PC-3 (cell line): ENCODE measurements at regions not wholly inside any gene's neighbourhood (a gene's known extent, or its start where the extent isn't known, plus 50 kb on each side); places are given as distances from the start of the nearest gene placed in this dataset.

Source experiments
- ATAC-seq: fragments of 200-7000 bp; cut with Tn5 transposase; 2 replicates; pipeline ENCODE4 v1.9.1; 2020; ENCODE audit warnings: mild to moderate bottlenecking, moderate library complexity
- BruUV-seq: library from RNA; stranded (reverse); fragments of 400-500 nt; replicated peaks from 2 replicates; lab custom pipeline; 2021; lab: Mats Ljungman, UMichigan
- CTCF ChIA-PET: fragments of 300-600 bp; sonication (Branson Sonifier 250); formaldehyde crosslinking; loops from one replicate; lab custom pipeline; 2022; ENCODE audit warnings: antibody characterized with exemption; lab: Charles Lee
- POLR2A ChIA-PET: fragments of 300-600 bp; sonication (Branson Sonifier 250); formaldehyde crosslinking; loops from one replicate; lab custom pipeline; 2022; ENCODE audit warnings: antibody characterized with exemption; ENCODE audit not compliant: unreplicated experiment; lab: Charles Lee
- DNase-seq: peaks from one replicate; pipeline ENCODE4 v3.0.0-alpha.2; 2015
- H2AFZ ChIP-seq: fragments of 300-600 bp; sonication (generic); 2 replicates; pipeline ENCODE4 v1.6.0; 2016; ENCODE audit warnings: antibody characterized with exemption, low read length
- H3F3A ChIP-seq: fragments of 300-600 bp; sonication (generic); one replicate; pipeline ENCODE4 v1.6.0; 2017; ENCODE audit warnings: antibody characterized with exemption, low read length, control low read depth, mild to moderate bottlenecking; ENCODE audit not compliant: unreplicated experiment
- H3K27ac ChIP-seq: fragments of 300-600 bp; sonication (generic); 2 replicates; pipeline ENCODE4 v1.5.1; 2016; ENCODE audit warnings: mild to moderate bottlenecking, low read length
- H3K27me3 ChIP-seq: fragments of 300-600 bp; sonication (generic); 2 replicates; pipeline ENCODE4 v1.6.1; 2016; ENCODE audit warnings: low read length, mixed read lengths
- H3K36me3 ChIP-seq: fragments of 300-600 bp; sonication (generic); 2 replicates; pipeline ENCODE4 v1.6.1; 2016; ENCODE audit warnings: low read depth, mixed run types, low read length, mixed read lengths
- H3K4me1 ChIP-seq: fragments of 300-600 bp; sonication (generic); 2 replicates; pipeline ENCODE4 v1.5.1; 2016; ENCODE audit warnings: low read length; ENCODE audit not compliant: insufficient read depth
- H3K4me2 ChIP-seq: fragments of 300-600 bp; sonication (generic); 2 replicates; pipeline ENCODE4 v1.6.0; 2016; ENCODE audit warnings: low read length
- H3K4me3 ChIP-seq: fragments of 300-600 bp; sonication (generic); 2 replicates; pipeline ENCODE4 v1.5.1; 2016; ENCODE audit warnings: mild to moderate bottlenecking, low read length, mixed read lengths
- H3K79me2 ChIP-seq: fragments of 300-600 bp; sonication (generic); 2 replicates; pipeline ENCODE4 v1.6.1; 2017; ENCODE audit warnings: low read length, mixed read lengths
- H3K9ac ChIP-seq: fragments of 300-600 bp; sonication (generic); 2 replicates; pipeline ENCODE4 v1.6.0; 2016; ENCODE audit warnings: mild to moderate bottlenecking, low read length
- H3K9me2 ChIP-seq: fragments of 300-600 bp; sonication (generic); replicated peaks from 2 replicates; pipeline ENCODE4 v1.6.1; 2016; ENCODE audit warnings: mixed run types, low read length, mixed read lengths
- H3K9me3 ChIP-seq: fragments of 300-600 bp; sonication (generic); 2 replicates; pipeline ENCODE4 v1.6.1; 2016; ENCODE audit warnings: low read length, mixed read lengths
- H4K20me1 ChIP-seq: fragments of 300-600 bp; sonication (generic); 2 replicates; pipeline ENCODE4 v1.6.1; 2016; ENCODE audit warnings: low read length, mixed read lengths
- CTCF ChIP-seq: fragments of 300-600 bp; sonication (generic); conservative IDR thresholded peaks from 2 replicates; pipeline ENCODE4 v1.5.1; 2017; ENCODE audit warnings: antibody characterized with exemption, low read depth, mild to moderate bottlenecking, low read length
- EZH2 ChIP-seq: fragments of 300-600 bp; sonication (generic); IDR thresholded peaks from one replicate; pipeline ENCODE4 v1.6.1; 2017; ENCODE audit warnings: antibody characterized with exemption, mild to moderate bottlenecking, low read length; ENCODE audit not compliant: unreplicated experiment
- EZH2phosphoT487 ChIP-seq: fragments of 300-600 bp; sonication (generic); IDR thresholded peaks from 2 replicates; pipeline ENCODE4 v1.6.1; 2018; ENCODE audit warnings: mild to moderate bottlenecking, antibody characterized with exemption, low read length, borderline replicate concordance
- intact Hi-C: fragments of 100-400 bp; cut with micrococcal nuclease; formaldehyde crosslinking; loops from 2 replicates; pipeline ENCODE4 v1.9.0; 2023

GRCh38 chr4:10172278-10172921 is 55.8 kb upstream of the WDR1 start:
- Histone ChIP-seq H2AFZ (no peak overlapping the region), H3K9me2 (no peaks in the 10 kb centered on the region), H3K4me1 (no peaks in the 10 kb centered on the region), H3K27me3 (0 out of 2 replicates have a peak, but pooled peaks cover 3% of the 10 kb centered on the region), H4K20me1 (no peaks in the 10 kb centered on the region), H3K4me3 (no peak overlapping the region), H3K36me3 (no peaks in the 10 kb centered on the region), H3F3A (no peaks in the 10 kb centered on the region), H3K9ac (no peak overlapping the region), H3K9me3 (no peaks in the 10 kb centered on the region), H3K27ac (no peak overlapping the region), H3K79me2 (no peaks in the 10 kb centered on the region), H3K4me2 (no peak overlapping the region)
- intact Hi-C loops: no loop called here
- TF ChIP-seq EZH2 (no peak), EZH2phosphoT487 (no peak), CTCF (no peak)
- ChIA-PET CTCF (no interaction called here), POLR2A (no interaction called here)
- DNase-seq: no peak
- BruUV-seq: no TSS peak
- no peak for ATAC-seq

- no TSS peak for BruUV-seq
- ChIA-PET CTCF (no interaction called here), POLR2A (no interaction called here)
- Histone ChIP-seq H3K36me3 (no peaks in the 10 kb centered on the region), H3K9me2 (no peaks in the 10 kb centered on the region), H3K79me2 (no peaks in the 10 kb centered on the region), H3K4me2 (no peak overlapping the region), H2AFZ (no peak overlapping the region), H3K9me3 (no peaks in the 10 kb centered on the region), H3K27ac (no peak overlapping the region), H4K20me1 (no peaks in the 10 kb centered on the region), H3K4me3 (no peak overlapping the region), H3K27me3 (0 out of 2 replicates have a peak, but pooled peaks cover 11% of the 10 kb centered on the region), H3F3A (no peaks in the 10 kb centered on the region), H3K4me1 (no peaks in the 10 kb centered on the region), H3K9ac (no peak overlapping the region)
- DNase-seq (no peak), ATAC-seq (no peak)
- intact Hi-C loops: no loop called here
- no peak for TF ChIP-seq CTCF
- TF ChIP-seq EZH2phosphoT487: no peak
- TF ChIP-seq EZH2: no peak
Observed at GRCh38 chr4:10171055-10171454, 54.5 kb upstream of the WDR1 start.

- TF ChIP-seq CTCF (no peak), EZH2phosphoT487 (no peak), EZH2 (no peak)
- no peaks in the 10 kb centered on the region for H3K79me2 ChIP-seq
- H3F3A ChIP-seq: no peaks in the 10 kb centered on the region
- ATAC-seq (no peak), DNase-seq (no peak)
- H3K9me2 ChIP-seq: no peaks in the 10 kb centered on the region
- no peaks in the 10 kb centered on the region for H3K9me3 ChIP-seq
- H3K4me1 ChIP-seq: no peaks in the 10 kb centered on the region
- POLR2A ChIA-PET: no interaction called here
- no TSS peak for BruUV-seq
- no peak overlapping the region for H3K27ac ChIP-seq
- H3K4me3 ChIP-seq: no peak overlapping the region
- H3K4me2 ChIP-seq: no peak overlapping the region
- H2AFZ ChIP-seq: no peak overlapping the region
- peaks cover 11% of the 10 kb centered on the region; the same call in 1 of the 2 replicates for H3K27me3 ChIP-seq
- no peaks in the 10 kb centered on the region for H3K36me3 ChIP-seq
- no peaks in the 10 kb centered on the region for H4K20me1 ChIP-seq
- CTCF ChIA-PET: no interaction called here
- intact Hi-C loops: no loop called here
- H3K9ac ChIP-seq: no peak overlapping the region
Observed at GRCh38 chr4:10169839-10170387, 53.3 kb upstream of the WDR1 start.
